Mesodermal cell (in vitro differentiated cells): ENCODE measurements at regions not wholly inside any gene's neighbourhood (a gene's known extent, or its start where the extent isn't known, plus 50 kb on each side); places are given as distances from the start of the nearest gene placed in this dataset.
"Not testable (repeated sequence)": the region's sequence is repeated elsewhere in the genome, so short reads cannot be mapped to it uniquely, and the experiment has no call there.

ENCODE experiments used
- H3K27ac ChIP-seq: 2 replicates; pipeline ENCODE4 v1.7.0; 2013; ENCODE audit warnings: mild to moderate bottlenecking, low read depth, low read length, moderate library complexity; ENCODE audit not compliant: severe bottlenecking
- H3K36me3 ChIP-seq: 2 replicates; pipeline ENCODE4 v1.7.1; 2013; ENCODE audit warnings: mild to moderate bottlenecking, low read length, moderate library complexity; ENCODE audit not compliant: control insufficient read depth, insufficient read depth
- H3K4me1 ChIP-seq: one replicate; pipeline ENCODE4 v1.7.1; 2013; ENCODE audit warnings: mild to moderate bottlenecking, low read length; ENCODE audit not compliant: insufficient read depth, control insufficient read depth, poor library complexity, severe bottlenecking
- H3K4me3 ChIP-seq: 2 replicates; pipeline ENCODE4 v1.7.0; 2013; ENCODE audit warnings: low read length, control low read depth, mild to moderate bottlenecking; ENCODE audit not compliant: insufficient read depth, poor library complexity, severe bottlenecking; ENCODE audit errors: extremely low read depth
- H3K9me3 ChIP-seq: 2 replicates; pipeline ENCODE4 v1.7.1; 2013; ENCODE audit warnings: mild to moderate bottlenecking, low read length, moderate library complexity; ENCODE audit not compliant: control insufficient read depth
- WGBS, 2 experiments: methylation state at CpG; one replicate each; pipeline ENCODE4 v1.1.5; 2013; ENCODE audit warnings: missing lambda C conversion rate in 2 of 2; ENCODE audit not compliant: insufficient coverage in 2 of 2; 5-methylcytosine and 5-hydroxymethylcytosine counted together

GRCh38 chr11:134980819-134981710 lies 569.0 kb upstream of the B3GAT1 start:
- 81 to 86% methylated on average over 8 to 12 of the region's 13 CpGs for WGBS, 2 experiments
- no peak overlapping the region for H3K4me3 ChIP-seq

GRCh38 chr11:134979089-134979457 lies 567.0 kb upstream of the B3GAT1 start:
- H3K9me3 ChIP-seq, H3K27ac ChIP-seq, H3K4me1 ChIP-seq, H3K4me3 ChIP-seq, H3K36me3 ChIP-seq: not testable (repeated sequence)
- 93% methylated on average over 3 of the region's 12 CpGs; no CpG with 5 or more reads in 1 of the 2 experiments for WGBS, 2 experiments

More at GRCh38 chr11:134980819-134981710, 569.0 kb upstream of the B3GAT1 start:
- H3K4me1 ChIP-seq, result no peaks in the 10 kb centered on the region
- no peak overlapping the region for H3K27ac ChIP-seq
- H3K36me3 ChIP-seq, result no peaks in the 10 kb centered on the region
- H3K9me3 ChIP-seq, result no peaks in the 10 kb centered on the region

DNA sequence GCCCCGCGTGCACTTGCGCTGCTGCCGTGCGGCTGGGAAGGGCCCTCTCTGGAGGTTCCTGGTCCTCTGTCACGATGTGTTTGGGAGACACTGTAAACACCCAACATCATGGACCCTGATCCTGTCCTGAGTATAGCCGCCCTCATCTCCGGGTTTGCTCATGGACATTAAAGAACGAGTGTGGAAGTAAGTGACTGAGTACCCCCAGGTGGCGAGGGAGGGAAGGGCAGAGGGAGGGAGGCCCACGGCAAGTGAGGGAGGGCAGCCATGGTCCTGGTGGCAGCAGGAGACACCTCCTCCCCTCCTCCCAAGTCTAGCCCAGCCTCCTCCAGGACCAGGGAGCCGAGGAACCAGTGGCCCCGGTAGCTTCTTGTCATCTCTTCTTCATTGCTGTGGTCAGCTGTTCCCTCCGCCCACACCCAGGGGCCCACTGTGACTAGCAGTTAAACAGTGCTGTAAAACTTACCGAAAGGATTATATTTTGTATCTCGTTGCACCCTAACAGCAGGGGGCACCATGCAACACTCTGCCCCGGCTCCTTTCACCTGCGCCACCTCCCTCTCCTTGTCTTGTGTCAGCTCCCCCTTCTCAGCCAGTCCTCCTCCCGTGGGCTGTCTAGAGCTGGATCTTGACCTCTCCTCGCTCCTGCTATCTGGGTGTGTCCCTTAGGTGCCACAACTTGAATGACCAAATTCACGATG lies 566.5 kb upstream of the B3GAT1 start:
- WGBS, 2 experiments, result 92% methylated on average over 15 to 17 of the region's 21 CpGs
- Histone ChIP-seq H3K4me3 (no peak overlapping the region), H3K4me1 (no peaks in the 10 kb centered on the region), H3K27ac (no peak overlapping the region), H3K9me3 (no peaks in the 10 kb centered on the region), H3K36me3 (no peaks in the 10 kb centered on the region)

GRCh38 chr11:134976551-134976950 lies 564.5 kb upstream of the B3GAT1 start:
- no peak overlapping the region for H3K27ac ChIP-seq
- 100% methylated on average over 3 to 5 of the region's 7 CpGs for WGBS, 2 experiments

DNA sequence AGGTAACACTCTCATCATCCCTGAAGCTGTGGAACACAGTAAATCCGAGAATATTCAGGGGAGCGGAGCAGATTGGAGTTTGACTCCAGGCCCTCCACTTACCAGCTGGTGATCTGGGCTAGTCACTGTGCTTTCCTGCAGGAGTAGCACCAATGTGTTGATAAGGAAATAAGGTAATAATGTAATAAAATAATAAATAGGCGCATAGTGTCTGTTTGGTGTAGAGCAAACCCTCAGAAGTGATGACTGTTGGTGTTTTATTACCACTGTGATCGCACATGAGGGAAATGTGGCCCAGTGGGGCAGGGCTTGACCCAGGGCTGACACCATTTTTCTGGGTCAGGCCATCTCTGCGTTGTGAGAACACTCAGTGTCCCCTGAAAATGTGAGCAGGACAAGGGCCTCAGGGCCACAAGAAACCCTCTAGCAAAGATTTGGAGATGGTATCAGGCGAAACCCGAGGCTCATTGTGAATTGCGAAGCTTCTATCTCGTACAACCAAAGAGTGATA lies 563.9 kb upstream of the B3GAT1 start:
- Histone ChIP-seq H3K36me3 (no peaks in the 10 kb centered on the region), H3K9me3 (no peaks in the 10 kb centered on the region), H3K4me3 (no peak overlapping the region), H3K27ac (no peak overlapping the region), H3K4me1 (no peaks in the 10 kb centered on the region)
- WGBS, 2 experiments, result 86 to 97% methylated on average over 6 to 9 of the region's 9 CpGs

More at GRCh38 chr11:134976551-134976950, 564.5 kb upstream of the B3GAT1 start:
- Histone ChIP-seq H3K4me3 (no peak overlapping the region), H3K9me3 (no peaks in the 10 kb centered on the region), H3K36me3 (no peaks in the 10 kb centered on the region), H3K4me1 (no peaks in the 10 kb centered on the region)

- no peaks in the 10 kb centered on the region for H3K4me1 ChIP-seq
- no peaks in the 10 kb centered on the region for H3K36me3 ChIP-seq
- H3K4me3 ChIP-seq, result no peak overlapping the region
- no peak overlapping the region for H3K27ac ChIP-seq
- no peaks in the 10 kb centered on the region for H3K9me3 ChIP-seq
- 98 to 100% methylated on average over 1 to 5 of the region's 5 CpGs for WGBS, 2 experiments
Observed at GRCh38 chr11:134973801-134974200, 561.8 kb upstream of the B3GAT1 start.

GRCh38 chr11:134971381-134971780 lies 559.3 kb upstream of the B3GAT1 start:
- Histone ChIP-seq H3K9me3 (no peaks in the 10 kb centered on the region), H3K36me3 (no peaks in the 10 kb centered on the region), H3K4me3 (no peak overlapping the region), H3K4me1 (no peaks in the 10 kb centered on the region), H3K27ac (no peak overlapping the region)
- 91 to 93% methylated on average over 7 of the region's 8 CpGs for WGBS, 2 experiments

DNA sequence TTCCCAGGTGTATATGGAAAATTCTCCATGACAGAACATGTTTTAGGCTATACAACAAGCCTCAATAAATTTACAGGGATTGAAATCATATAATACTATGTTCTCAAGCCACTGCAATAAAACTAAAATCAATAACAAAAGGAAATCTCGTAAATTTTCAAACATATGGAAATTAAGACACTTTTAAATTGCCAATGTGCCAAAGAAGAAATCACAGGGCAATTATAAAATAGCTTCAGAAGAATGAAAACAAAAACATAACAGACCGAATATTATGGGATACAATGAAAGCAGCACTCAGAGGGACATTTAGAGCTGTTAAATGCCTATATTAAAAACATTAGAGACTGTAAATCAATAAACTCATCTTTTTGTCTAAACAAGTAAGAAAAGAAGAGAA lies 555.7 kb upstream of the B3GAT1 start:
- Histone ChIP-seq H3K4me3 (no peak overlapping the region), H3K36me3 (no peaks in the 10 kb centered on the region), H3K27ac (no peak overlapping the region), H3K4me1 (no peaks in the 10 kb centered on the region), H3K9me3 (no peaks in the 10 kb centered on the region)
- WGBS, 2 experiments, result no CpG with 5 or more reads among the region's 2 CpGs

DNA sequence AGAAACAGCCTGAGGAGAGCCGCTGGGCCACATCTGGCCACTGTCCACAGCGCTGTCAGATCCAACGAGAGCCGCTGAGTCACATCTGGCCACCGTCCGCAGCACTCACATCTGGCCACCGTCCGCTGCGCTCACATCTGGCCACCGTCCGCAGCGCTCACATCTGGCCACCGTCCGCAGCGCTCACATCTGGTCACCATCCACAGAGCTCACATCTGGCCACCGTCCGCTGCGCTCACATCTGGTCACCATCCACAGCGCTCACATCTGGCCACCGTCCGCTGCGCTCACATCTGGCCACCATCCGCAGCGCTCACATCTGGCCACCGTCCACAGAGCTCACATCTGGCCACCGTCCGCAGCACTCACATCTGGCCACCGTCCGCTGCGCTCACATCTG lies 549.3 kb upstream of the B3GAT1 start:
- not testable (repeated sequence) for H3K4me3 ChIP-seq, H3K4me1 ChIP-seq, H3K36me3 ChIP-seq, H3K27ac ChIP-seq, H3K9me3 ChIP-seq
- 94 to 96% methylated on average over 17 to 27 of the region's 30 CpGs for WGBS, 2 experiments

DNA sequence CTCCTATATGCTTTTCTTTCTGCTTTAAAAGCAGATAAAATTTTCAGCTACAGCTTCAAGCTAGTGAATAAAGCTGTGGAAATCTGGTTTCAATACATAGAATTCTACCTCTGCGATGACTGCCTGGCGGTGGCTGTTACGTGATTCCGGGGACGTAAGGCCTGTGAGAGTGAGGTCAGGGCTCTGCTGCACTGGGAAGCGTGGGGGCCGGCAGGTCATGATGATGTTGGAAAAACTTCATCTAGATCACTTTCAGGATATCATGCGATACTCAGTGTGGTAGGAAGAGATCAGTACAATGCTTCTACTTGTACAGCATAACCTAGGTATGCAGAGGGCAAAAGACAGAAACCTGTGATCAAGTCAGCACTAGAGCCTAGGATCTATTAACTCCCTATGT lies 546.8 kb upstream of the B3GAT1 start:
- Histone ChIP-seq H3K27ac (no peak overlapping the region), H3K9me3 (no peaks in the 10 kb centered on the region), H3K4me3 (no peak overlapping the region), H3K36me3 (no peaks in the 10 kb centered on the region), H3K4me1 (no peaks in the 10 kb centered on the region)
- WGBS, 2 experiments, result 95 to 98% methylated on average over 5 to 8 of the region's 8 CpGs

DNA sequence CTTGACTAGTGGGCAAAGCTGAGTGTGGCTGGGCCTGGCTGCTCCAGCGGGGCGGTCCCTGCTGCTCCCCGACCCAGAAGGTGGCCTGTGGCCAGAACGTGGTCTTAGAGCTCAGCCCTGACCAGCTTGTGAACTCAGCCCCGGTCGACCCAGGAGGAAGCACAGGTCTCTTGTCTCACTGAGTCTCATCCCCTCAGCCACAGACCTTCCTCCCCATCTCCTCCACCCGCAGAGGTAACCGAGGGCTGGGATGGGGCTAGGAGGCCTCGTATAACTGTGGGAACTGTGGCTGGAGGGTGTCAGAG lies 546.2 kb upstream of the B3GAT1 start:
- no peaks in the 10 kb centered on the region for H3K4me1 ChIP-seq
- H3K9me3 ChIP-seq, result no peaks in the 10 kb centered on the region
- H3K4me3 ChIP-seq, result no peak overlapping the region
- 81 to 95% methylated on average over 4 to 5 of the region's 9 CpGs for WGBS, 2 experiments
- no peak overlapping the region for H3K27ac ChIP-seq
- no peaks in the 10 kb centered on the region for H3K36me3 ChIP-seq
